ENCODE measurements at regions not wholly inside any gene's neighbourhood (a gene's known extent, or its start where the extent isn't known, plus 50 kb on each side); places are given as distances from the start of the nearest gene placed in this dataset.
"Not testable (repeated sequence)": the region's sequence is repeated elsewhere in the genome, so short reads cannot be mapped to it uniquely, and the experiment has no call there.

DNA sequence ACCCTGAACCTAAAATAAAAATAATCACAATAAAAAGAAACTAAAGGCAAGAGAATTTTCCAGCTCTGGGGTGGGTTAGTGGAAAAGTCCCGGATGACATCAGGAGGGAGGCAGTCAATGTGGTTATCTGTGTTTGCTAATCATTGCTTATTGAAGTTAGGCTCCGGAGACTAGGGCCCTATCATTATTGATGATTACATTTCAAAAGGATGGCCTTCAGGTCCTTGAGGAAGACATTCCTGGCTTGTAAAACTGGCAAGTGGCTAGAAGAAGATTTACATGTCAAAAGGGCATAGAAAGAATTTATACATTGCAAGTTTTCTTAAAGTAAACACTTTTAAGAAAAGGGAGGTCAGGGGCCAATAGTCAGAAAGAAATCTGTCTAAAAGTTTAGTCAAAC is 123.4 kb downstream of the POSTN start:
- no peak for DNase-seq (ENCODE audit: low spot score)

DNA sequence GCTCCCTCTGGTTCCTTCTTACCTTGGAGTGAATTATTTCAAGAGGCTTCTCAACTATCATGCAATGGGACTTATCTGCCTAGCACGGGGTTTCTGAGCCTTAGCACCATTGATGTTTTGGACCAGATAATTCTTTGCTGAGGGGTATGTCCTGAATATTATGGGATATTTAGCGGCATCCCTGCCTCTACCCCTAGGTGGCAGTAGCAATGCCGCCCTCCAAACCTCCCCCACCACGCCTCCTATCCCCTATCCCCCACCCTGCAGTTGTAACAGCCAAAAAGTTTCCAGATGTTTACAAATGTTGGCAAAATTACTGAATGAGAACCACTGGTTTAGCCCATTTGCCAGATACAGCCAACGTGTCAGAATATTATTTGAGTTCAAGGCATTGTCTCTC is 125.5 kb downstream of the POSTN start:
- DNase-seq (ENCODE audit: low spot score): no peak

DNA sequence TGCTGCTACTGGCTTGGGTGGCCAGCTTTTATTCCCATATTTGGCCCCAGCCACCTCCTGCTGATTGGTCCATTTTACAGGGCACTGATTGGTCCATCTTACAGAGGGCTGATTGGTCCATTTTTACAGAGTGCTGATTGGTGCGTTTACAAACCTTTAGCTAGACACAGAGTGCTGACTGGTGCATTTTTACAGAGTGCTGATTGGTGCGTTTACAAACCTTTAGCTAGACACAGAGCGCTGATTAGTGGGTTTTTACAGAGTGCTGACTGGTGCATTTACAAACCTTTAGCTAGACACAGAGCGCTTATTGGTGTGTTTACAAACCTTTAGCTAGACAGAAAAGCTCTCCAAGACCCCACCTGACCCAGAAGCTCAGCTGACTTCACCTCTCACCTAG is 126.3 kb downstream of the POSTN start:
- not testable (repeated sequence) for DNase-seq (ENCODE audit: low spot score)

DNA sequence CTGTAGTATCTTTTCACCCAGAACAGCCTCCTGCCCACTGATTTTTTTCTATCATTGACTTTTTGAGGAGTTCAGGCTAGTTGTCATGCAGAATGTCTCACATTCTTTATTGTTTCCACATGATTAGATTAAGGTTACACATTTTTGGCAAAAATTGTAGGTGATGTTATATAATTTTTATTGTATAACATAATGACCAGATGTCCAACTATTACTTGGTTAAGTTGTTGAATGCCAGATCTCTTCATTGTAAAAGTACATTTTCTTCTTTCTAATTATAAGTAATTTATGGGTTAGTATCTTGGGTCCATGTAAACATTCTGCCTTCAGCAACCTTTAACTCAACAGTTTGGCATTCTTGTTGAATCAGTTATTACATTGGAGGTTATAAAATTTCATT is 138.4 kb downstream of the POSTN start:
- DNase-seq (ENCODE audit: low spot score): no peak

DNA sequence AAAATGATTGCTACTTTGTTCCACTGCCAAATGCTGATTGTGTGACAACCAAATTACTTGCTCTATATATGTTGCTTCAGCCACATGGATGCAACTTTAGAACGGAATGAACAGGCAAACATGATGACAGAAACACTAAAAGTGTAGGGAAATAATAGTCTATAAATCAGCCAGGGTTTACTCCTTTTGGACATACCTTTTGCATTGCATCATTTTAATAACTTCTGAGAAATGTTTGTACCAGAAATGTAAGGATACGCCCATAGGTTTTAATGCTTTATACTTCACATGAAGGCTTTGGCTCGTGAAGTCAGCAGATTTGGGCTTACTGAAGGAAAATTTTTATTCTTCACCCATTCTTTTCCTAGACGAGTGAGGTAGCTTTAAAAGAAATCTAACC is 141.0 kb downstream of the POSTN start:
- no peak for DNase-seq (ENCODE audit: low spot score)

DNA sequence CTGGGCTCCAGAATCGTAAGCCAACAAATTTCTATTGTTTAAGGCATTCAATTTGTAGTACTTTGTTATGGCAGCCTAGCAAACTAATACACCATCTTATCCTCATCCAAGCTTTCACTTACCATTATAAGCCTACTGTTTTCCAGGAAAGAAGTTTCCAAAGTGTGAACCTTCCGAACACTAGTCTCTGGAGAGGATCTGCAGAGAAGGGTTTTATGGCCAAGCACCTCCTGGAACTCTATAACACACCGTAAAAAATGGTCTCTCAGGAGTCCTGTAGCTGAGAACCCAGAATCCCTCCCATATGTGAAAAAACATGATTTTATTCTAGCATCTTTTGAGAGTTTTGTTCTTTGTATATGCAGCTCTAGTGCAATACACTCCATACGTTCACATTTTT is 142.1 kb downstream of the POSTN start:
- no peak for DNase-seq (ENCODE audit: low spot score)

DNA sequence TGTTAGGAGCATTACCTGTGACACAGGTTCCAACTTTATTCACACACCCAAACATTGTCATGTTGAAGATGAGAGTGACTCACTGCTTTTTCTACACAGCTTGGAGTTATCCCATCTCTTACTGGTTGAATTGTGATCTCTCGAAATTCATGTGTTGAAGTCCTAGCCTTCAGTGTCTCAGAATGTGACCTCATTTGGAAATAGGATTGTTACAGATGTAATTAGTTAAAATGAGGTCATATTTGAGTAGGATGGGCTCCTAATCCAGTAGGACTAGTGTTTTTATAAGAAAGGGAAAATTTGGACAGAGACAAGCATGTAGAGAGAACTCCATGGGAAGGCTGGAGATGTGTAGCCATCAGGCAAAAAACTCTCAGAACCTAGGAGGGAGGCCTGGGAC is 142.5 kb downstream of the POSTN start:
- DNase-seq (ENCODE audit: low spot score): no peak

DNA sequence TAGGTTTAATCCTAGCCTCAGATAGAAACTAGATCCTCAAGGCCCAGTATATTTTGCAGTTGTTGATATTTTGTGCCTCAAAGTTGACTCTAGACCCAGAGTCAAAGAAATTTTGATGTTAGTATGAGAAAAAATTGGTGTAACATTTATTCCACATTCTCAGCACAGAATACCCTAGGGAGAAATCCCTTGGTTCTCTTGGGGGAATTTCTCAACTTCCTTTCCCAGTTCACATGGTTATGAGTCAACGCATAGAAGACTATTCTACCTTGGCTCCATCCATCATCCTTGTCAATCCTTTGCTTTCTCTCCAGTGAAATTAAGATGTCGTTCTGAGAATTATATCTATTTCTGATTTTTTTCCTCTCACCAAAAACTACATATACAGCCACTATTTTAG is 145.3 kb downstream of the POSTN start:
- no peak for DNase-seq (ENCODE audit: low spot score)

DNA sequence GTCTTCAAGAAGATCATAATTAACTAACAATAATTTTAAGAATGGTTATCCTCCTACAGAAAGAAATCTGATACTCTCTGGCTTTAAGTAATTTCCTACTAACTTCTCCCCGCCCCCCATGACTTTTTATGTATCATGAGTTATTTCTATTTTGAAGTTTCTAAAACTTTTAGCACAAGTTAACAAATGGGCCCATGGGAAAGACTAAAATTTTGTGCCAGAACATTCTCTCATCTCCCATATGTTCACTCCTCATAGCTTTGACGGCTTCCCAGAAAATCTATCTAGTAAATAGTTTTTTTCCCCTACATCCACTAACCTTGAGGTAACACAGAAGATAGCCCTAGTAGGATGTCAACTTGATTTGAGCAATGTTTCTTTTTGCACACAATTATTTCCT is 148.3 kb downstream of the POSTN start:
- DNase-seq (ENCODE audit: low spot score): no peak

DNA sequence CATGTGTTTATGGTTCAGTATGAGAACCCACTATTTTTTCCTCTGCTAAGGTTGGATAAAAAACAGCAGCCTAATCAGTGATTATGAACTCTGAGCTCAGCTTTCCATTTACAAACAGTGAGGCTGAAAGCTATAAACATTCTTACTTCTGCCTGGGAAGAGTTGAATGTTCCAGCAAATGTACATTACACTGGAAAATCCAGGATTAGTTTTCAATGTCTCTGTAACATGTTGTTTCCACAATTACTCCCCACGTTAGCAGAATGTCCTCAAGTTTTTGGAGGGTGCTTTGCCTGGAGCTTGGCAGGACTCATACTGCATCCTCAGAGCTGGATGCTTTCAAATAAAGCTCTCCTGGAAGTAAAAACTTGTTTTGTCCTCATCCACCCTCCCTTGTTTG is 150.4 kb downstream of the POSTN start:
- no peak for DNase-seq (ENCODE audit: low spot score)

DNA sequence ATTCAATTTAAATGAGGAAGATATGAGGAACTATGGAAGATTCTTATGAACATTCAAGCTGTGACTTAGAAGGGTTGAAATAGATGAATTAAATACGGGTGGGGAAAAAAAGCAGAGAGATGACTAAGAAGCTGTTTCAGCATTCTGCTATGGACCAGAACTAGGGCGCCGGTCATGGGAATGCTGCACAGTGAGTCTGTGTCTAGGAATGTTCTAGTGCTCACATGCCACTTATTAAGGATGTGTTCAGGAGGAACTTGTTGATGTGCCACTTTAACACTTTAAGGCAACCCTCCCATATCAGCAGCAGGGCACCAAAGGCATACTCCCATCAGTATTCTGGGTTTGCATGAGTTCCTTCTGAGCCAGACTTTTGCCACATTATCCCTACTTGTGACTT is 152.1 kb downstream of the POSTN start:
- DNase-seq (ENCODE audit: low spot score): no peak

DNA sequence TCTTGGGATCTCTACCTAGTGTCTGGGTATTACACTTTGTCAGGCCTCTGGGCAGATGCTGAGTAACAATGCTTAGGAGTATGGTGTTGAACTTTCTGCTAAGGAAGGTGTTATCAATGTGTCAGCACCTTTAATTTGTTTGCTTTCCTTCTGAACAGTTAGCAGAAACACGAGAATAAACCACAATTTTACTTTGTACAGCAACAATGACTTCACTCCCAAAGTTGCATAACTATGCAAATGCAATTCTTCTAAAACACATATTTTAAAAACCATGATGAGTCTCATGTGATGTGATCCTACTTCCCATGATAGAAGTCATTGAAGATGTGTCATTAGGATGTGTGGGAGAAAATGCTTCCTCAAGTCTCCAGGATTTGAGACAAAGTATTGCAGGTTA is 155.0 kb downstream of the POSTN start:
- no peak for DNase-seq (ENCODE audit: low spot score)

DNA sequence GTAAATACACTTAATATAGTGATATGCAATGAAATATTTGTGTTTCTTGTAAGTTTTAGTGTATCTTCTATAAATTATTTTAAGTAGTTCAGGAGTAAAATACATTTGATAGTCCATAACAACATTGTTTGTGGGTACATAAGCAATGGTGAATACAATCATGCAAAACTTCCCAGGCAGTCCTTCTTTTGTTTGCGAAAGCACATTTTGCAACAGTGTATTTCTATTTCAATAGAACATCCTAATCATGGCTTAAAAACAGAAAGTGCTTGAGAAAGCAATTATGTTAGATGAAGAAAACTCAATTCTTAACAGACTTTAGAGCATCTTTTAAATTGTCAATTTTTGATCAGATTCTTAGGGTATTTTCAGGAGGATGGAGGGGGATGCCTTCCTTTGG is 155.6 kb downstream of the POSTN start:
- DNase-seq (ENCODE audit: low spot score): no peak

DNA sequence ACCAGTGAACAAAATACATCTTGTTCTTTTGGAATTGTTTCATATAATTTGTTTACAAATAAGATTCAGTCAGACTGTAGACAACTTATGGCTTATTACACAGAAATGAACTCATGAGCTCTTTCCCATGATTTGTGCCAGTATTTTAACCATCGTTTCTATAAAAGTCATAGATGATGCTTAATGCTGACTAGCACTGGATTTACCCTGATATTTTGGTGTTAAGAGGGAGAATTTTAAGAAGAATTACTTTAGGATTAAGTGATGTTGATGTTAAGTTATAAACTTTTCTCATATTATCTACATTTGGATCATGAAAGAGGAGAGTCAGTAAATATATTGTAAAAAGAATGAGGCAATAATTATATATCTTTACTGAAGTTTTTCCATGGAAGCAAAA is 162.7 kb downstream of the POSTN start:
- no peak for DNase-seq (ENCODE audit: low spot score)

DNA sequence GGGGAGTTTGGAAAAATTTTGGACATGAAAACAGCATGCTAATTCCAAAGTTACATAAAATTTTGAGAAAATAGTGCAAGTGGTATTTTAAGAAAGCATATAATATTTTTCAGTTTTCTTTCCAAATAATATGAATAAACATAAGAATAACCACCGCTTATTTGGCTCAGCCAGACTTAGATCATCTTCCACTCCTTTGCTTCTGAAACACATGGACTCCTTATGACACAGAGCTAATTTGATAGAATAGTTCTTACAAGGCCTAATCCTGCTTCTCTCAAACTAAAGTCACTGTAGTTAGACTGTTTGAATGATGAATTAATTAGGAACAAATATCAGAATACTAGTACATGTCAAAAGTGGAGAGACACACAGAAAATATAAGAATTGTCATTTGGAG is 165.5 kb downstream of the POSTN start:
- DNase-seq (ENCODE audit: low spot score): no peak

DNA sequence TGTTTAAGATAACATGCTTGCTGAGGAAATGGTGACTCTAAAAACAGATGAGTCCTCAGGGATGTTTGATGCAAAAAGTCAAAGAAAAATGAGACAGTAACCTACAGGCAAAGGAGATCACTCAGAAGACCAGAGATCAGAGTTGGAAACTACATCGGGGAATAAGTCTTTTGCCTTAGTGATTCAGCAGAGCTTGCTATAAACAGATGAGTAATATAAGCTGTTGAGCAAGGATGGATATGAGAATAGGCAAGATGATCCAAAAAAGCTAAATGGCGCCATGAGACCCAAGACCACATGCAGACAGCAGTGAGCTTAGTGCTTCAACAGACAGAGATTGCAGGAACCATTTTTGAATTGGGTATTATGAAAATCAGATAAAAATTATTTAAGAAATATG is 168.6 kb downstream of the POSTN start:
- no peak for DNase-seq (ENCODE audit: low spot score)

DNA sequence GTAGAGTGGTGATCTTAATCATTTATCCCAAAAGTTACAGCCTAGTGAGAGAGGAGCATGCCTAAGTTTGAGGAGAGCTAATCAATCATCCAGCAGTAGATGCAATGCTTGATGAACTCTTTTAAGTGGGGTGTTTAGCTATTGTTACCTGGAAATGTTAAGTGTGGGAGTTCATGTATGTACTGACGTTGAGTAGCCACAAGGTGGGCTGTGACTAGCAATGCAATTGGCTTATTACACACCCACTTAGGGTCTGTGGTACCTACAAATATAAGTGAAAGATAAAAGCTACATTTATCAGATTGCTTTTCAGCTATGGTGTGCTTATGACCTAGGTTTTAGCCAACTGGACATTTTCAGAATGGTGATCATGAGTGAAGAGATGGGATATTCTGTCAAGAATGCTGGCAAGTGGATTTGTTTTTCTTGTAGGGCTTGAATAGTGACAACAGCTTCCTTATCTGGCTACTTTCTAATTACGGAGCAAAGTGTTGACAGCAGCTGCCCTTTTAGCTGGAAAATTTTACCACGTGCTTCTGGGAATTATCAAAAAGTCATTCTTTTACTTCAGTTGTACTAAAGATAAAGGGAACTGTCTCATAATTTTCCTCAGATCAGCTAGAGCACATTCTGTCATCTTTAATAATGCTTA is 170.6 kb downstream of the POSTN start:
- no peak for DNase-seq (ENCODE audit: low spot score)

DNA sequence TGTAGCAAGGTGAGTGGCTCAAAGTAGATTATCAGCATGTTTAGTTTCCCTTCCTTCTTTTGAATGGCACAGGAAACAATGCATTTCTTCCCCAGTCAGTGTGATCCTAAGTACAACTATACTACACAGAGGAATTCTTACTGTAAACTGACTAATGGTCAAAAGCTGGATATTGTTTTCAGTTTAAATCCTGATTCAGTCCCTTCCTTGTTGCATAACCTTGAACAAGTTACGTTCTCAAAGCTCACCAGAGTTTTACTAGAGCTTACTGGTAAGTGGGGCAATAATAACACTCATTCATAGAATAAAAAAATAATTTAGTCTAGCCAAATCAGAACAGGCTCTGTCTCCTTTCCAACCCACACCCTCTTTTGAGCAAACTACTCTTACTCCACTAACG is 180.1 kb downstream of the POSTN start:
- no peak for DNase-seq (ENCODE audit: low spot score)

DNA sequence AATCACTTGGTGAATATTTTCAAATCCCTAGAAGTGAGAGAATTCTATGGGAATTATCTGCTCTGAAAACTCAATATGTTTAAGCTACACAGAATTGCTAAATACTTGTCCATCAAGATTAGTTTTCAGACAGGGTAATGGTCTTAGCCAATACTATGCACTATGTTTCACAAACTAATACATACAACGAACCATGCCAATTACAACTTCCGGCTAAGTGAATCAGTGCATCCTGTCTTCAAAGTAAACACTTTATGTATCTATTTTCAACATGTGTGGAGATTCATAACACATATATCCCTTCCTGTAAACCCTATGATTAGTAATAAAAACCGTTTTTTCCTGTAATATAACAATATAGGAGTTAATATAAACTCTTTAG is 181.5 kb downstream of the POSTN start:
- DNase-seq (ENCODE audit: low spot score): no peak

DNA sequence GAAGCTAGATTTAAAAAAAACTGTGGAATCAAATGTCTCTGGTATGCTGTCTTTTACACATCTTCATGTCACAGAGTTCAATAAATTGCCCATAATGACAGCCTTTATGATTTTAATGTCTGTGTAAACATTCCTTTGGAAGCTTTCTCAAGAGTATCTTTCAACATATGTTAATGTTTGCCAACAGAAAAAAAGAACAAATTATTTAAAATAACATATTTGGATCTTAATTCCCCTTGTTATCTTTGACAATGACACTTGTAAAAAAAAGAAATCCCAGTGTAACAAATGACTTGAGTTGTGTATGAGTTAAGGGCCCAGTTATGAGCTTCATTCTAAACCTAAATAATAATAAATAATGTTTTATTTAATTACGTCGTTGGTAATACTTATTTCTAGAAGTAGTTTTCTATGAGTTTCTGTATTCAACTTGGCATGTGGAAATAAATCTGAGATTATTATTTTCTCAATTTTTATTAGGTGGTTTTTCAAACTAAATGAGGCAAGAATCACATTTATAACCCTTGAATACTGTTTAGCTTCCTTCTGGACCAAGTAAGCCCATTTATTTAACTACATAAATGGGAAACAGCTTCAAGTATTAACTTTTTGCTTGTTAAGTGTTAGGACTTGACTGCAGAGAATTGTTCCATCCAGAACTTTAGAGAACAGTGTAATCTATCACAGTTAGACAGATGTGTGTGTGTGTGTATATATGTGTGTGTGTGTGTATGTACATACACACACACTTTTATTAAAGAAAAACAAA is 182.1 kb downstream of the POSTN start:
- no peak for DNase-seq (ENCODE audit: low spot score)

DNA sequence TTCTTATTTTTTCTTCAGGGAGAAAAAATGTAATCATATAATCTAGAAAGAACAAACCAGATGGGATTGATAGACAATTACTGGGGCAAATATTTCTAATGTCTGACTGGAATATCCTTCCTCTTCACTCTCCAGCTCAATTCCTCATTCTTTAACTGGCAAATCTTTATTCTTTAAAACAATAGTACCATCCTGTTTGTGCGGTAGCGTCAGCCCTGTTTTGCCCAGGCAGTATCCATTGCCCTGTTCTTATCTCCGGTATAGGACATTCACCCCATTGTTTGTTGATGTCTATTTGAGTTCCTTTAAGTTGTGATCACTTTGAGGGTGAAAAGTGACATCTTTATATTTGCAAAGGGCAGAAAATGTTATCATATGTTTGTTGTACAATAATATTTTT is 185.4 kb downstream of the POSTN start:
- no peak for DNase-seq (ENCODE audit: low spot score)

DNA sequence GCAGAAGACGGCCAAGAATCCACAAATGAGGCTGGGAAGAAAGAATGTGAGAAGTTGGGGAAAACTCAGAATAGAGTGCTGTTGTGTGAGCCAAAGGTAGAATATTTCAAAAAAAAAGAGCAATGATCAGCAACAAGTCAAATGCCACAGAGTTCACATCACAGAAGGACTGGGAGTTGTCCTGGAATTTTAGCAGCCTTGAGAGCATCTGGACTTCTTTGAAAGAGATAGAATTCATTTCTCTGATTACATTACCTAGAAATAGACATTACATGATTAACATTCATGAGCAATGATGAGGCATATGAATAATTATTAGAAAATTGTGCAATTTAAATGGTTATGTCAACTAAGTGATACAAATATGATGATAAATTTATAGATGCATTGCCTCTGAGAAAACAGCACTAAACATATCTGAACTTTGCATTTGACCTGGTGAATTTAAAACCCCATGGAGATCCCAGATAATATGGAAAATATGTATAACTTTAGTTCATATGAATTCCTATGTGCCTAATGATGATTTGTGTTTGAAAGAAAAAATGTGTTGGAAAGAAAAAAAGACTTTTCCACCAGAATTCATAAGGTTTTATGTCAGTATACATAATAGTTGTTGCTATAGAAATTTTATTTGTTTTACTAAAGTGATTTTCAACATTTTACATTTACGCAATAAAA is 186.2 kb downstream of the POSTN start:
- no peak for DNase-seq (ENCODE audit: low spot score)

DNA sequence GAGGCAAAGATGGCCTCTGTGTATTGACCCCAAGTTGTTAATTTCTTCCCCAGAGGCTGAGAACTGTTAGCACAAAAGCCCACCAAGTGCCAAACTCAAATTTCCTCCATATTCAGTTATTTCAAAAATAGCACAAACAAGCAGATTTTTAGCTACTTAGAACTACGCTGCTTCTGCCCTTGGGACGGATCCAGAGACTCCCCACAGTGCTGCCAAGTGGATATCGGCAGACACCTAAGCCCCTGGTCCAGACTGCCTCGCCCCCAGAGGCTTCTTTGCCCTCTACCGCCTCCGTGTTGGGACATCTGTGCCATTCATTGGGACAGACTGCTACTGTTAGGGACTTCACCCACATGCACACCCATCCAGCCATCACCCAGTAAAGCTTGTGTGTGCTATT is 188.3 kb downstream of the POSTN start:
- no peak for DNase-seq (ENCODE audit: low spot score)

DNA sequence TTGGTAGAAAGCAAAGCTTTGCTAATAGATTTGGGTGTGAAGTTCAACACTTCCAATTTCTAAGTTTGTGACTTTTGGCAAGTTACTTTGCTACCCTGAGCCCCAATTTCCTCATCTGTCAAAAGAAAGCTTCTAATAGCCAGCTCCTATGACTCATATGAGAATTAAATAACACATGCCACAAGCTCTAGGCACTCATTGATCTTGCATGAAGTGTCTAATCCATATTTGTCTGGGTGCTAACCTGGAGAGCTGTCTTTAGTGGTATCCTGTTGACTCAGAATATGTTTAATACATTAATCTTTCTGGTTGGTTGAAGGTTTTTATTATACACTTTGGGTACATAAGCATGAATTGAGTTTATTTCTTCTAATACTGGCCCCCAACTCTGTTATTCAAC is 188.8 kb downstream of the POSTN start:
- DNase-seq (ENCODE audit: low spot score): no peak
